HG03354 (cell line): ENCODE measurements at regions not wholly inside any gene's neighbourhood (a gene's known extent, or its start where the extent isn't known, plus 50 kb on each side); places are given as distances from the start of the nearest gene placed in this dataset.

Experiments used
- ATAC-seq: cut with Tn5 transposase; IDR thresholded peaks from one replicate; pipeline ENCODE4 v1.9.1; 2021; ENCODE audit warnings: mild to moderate bottlenecking; ENCODE audit not compliant: unreplicated experiment, poor library complexity, severe bottlenecking

DNA sequence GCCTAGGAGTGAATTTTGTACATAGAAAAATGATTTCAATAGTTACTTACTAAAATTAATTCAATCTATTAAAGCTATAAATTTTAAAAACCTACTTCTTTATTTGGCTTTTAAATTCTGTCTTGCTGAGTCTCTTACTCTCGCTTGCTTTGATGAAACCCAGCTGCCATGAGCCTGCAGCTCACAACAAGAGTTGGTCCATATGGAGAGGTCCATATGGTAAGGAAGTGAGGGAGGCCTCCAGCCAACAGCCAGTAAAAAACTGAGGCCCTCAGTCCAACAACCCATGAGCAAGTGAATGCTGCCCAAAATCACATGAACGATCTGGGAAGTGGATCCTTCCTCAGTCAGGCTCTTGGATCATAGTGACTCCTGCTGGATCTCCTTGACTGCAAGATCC lies 89.9 kb upstream of the CXADR start:
- no peak for ATAC-seq

- no peak for ATAC-seq
Observed at GRCh38 chr21:17427157-17427556, 85.7 kb upstream of the CXADR start.

GRCh38 chr21:17427831-17428483 lies 84.9 kb upstream of the CXADR start:
- ATAC-seq: peak; percentile 94

- ATAC-seq: peak; percentile 79
Observed at GRCh38 chr21:17428484-17428869, 84.4 kb upstream of the CXADR start.

DNA sequence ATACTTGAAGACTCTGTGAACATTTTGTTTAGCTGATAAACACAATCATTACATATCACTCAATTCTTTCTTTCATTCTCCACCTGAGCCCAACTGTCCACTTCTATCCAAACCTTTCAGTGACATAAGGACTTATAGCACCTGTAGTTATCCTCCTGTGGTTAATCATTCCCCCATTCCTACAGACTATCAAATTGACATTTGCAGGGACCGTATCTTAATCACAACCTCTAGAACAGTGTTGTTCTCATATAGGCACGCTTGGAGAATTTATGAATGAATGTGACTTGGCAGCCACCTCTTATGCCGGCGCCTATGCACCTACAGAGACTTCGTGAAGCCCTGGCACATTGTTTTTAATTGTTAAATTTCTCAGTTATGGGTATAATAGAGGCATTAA lies 83.9 kb upstream of the CXADR start:
- ATAC-seq: no peak

DNA sequence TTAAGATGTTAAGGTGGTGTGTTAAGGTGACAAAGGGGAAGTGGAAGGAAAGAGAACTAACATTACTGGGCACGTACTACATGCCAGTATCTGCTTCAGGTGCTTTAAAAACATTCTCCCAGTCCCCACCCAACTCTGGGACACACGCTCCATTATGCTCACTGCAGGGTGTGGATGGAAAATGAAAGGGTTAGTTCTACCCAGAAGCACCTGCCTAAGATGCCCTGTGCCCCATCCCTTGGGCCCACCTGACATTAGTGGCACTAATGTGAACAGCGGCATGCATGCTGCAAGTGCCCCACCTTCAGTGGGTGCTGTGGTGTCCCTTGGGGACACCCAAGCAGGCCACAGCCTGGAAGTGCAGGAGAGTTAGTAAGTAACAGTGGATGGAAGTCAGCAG lies 82.9 kb upstream of the CXADR start:
- ATAC-seq: no peak

GRCh38 chr21:17432732-17433057 lies 80.1 kb upstream of the CXADR start:
- no peak for ATAC-seq

DNA sequence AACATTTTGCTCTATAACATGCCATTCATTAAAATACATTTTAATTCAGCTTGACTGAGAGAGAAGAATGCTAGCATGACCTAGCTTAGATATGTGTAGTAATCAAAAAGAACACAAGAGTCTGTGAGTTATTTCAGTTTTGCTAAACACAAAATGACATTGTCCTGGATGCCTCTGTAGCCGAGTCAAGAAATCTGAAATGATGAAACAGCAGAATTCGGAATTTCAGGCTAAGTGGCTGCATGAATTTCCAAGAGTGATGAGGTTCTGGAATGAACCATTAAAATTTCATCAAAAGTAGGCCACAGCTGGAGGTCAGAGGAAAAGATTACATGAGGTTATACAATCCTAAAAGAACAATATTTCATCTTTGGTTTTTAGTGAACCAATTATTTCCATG lies 79.1 kb upstream of the CXADR start:
- no peak for ATAC-seq

DNA sequence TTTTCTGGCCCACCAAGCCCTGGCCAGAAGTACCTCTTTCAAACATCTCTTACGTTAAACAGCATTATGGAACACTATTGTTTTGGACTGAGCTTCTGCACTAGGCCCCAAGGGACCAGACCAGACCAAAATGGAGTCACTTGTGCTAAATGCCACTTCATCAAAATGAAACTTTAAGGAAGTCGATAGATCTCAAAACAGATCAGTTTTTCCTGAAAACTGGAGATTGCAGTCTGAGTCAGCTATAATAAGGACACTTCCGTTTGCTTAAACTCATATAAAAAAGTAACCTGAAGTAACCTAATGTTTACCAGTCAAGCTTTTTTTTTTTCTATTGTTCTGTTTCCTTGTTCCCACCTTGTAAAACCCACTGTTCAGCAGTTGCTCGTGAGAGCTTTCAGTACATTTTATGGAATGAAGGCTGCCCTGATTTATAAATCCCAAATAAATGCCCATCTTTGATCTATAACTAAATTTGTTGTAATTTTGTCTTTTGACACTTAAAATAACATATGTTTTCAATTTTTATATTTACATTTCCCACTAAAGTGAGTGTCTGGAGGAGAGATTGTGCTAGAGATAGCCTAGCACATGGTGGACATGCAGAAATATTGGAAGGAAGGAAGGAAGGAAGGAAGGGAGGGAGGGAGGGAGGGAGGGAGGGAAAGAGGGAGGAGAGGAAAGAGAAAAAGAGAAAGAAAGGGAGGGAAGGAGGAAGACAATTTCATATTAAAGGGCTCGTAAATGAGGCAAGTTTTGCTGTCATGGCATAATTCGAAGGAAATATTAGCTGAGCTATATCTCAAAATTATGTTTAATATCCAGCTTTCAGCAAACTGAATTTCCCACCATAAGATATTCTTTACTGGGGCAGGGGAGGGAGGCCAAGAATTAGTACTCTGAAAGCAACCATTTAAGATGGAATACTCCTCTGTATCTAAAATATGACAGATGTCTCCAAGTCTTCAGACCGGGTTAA lies 77.0 kb upstream of the CXADR start:
- ATAC-seq: no peak

- ATAC-seq: no peak
Observed at GRCh38 chr21:17436626-17437111, 76.2 kb upstream of the CXADR start.

- ATAC-seq: no peak
Observed at GRCh38 chr21:17438635-17439034, 74.2 kb upstream of the CXADR start.

GRCh38 chr21:17440969-17441368 lies 71.9 kb upstream of the CXADR start:
- no peak for ATAC-seq

DNA sequence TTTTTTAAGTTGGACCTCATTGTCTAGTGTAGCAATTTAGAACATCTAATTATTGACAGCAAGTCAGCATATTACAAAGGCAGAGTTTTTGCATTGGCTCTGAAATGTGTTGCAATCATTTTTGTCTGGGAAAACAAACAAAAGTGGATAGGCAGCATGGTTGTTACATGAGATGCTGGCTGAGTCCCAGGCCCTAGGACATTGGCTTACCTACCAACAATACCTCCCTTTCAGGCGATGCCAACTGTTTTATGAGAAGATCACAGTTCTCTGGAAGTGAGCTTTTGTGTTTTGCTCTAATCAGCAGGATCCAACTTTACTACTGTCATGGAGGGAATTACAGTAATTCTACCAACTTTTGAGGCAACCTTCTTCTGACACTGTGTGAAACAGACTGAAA lies 71.5 kb upstream of the CXADR start:
- no peak for ATAC-seq

DNA sequence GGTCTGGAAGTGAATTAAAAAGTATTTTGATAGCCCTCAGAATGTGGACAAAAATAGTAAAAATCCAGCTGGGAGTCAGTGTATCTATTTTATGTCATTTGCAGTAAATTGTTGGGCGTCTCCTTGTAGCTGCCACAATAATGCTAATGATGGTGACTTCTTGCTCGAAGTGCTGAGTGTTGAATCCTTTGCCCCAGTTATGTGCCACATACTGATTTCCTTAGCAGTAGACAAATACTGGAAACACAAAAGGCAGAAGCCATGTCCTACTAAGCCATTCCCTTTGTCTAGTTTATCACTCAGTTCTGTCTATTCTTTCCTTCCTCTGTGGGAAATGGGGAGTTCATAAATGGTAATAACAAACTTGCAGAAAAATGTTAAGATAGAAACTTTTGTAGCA lies 70.7 kb upstream of the CXADR start:
- ATAC-seq: no peak

- ATAC-seq: no peak
Observed at GRCh38 chr21:17444828-17445227, 68.0 kb upstream of the CXADR start.

GRCh38 chr21:17446737-17447136 lies 66.1 kb upstream of the CXADR start:
- ATAC-seq: no peak

GRCh38 chr21:17449701-17450100 lies 63.1 kb upstream of the CXADR start:
- no peak for ATAC-seq

- no peak for ATAC-seq
Observed at GRCh38 chr21:17451364-17451891, 61.4 kb upstream of the CXADR start.

- peak; percentile 73 for ATAC-seq
Observed at GRCh38 chr21:17454315-17455027, 58.4 kb upstream of the CXADR start.

GRCh38 chr21:17455028-17455353 lies 57.9 kb upstream of the CXADR start:
- ATAC-seq: no peak
